DOHH2 (cell line): ENCODE measurements at regions not wholly inside any gene's neighbourhood (a gene's known extent, or its start where the extent isn't known, plus 50 kb on each side); places are given as distances from the start of the nearest gene placed in this dataset.

ENCODE experiments used
- H3F3A ChIP-seq: fragments of 200-600 bp; sonication (generic), shearing (Covaris generic); 2 replicates; pipeline ENCODE4 v1.6.0; 2016; ENCODE audit warnings: antibody characterized with exemption, mild to moderate bottlenecking; ENCODE audit not compliant: control insufficient read depth, insufficient read depth
- H3K27ac ChIP-seq: fragments of 200-600 bp; sonication (generic); 2 replicates; pipeline ENCODE4 v1.5.1; 2014; ENCODE audit warnings: low read depth, mild to moderate bottlenecking, low read length, moderate library complexity
- H3K27me3 ChIP-seq: fragments of 200-600 bp; sonication (generic); 2 replicates; pipeline ENCODE4 v1.6.1; 2014; ENCODE audit warnings: mild to moderate bottlenecking, low read length, mixed read lengths; ENCODE audit not compliant: control insufficient read depth
- H3K36me3 ChIP-seq: fragments of 200-600 bp; sonication (generic); 2 replicates; pipeline ENCODE4 v1.6.1; 2014; ENCODE audit warnings: mild to moderate bottlenecking, low read length, moderate library complexity, mixed read lengths; ENCODE audit not compliant: control insufficient read depth
- H3K4me1 ChIP-seq: fragments of 200-600 bp; sonication (generic); 2 replicates; pipeline ENCODE4 v1.6.1; 2014; ENCODE audit warnings: mild to moderate bottlenecking, low read length, mixed read lengths; ENCODE audit not compliant: control insufficient read depth
- H3K4me2 ChIP-seq: fragments of 200-600 bp; sonication (generic); 2 replicates; pipeline ENCODE4 v1.6.0; 2014; ENCODE audit warnings: mild to moderate bottlenecking, low read length, moderate library complexity
- H3K4me3 ChIP-seq: fragments of 200-600 bp; sonication (generic); 2 replicates; pipeline ENCODE4 v1.5.1; 2014; ENCODE audit warnings: mild to moderate bottlenecking, low read length, mixed read lengths
- H3K79me2 ChIP-seq: fragments of 200-600 bp; sonication (generic); 2 replicates; pipeline ENCODE4 v1.6.1; 2014; ENCODE audit warnings: mild to moderate bottlenecking, low read length, mixed read lengths; ENCODE audit not compliant: control insufficient read depth
- H3K9me2 ChIP-seq: fragments of 200-600 bp; sonication (generic); replicated peaks from 2 replicates; pipeline ENCODE4 v1.6.1; 2014; ENCODE audit warnings: mild to moderate bottlenecking, low read length, mixed read lengths; ENCODE audit not compliant: control insufficient read depth
- H3K9me3 ChIP-seq: fragments of 200-600 bp; sonication (generic); 2 replicates; pipeline ENCODE4 v1.6.1; 2014; ENCODE audit warnings: antibody characterized with exemption, low read length, mixed read lengths; ENCODE audit not compliant: control insufficient read depth, insufficient read depth
- H4K20me1 ChIP-seq: fragments of 200-600 bp; sonication (generic); 2 replicates; pipeline ENCODE4 v1.6.0; 2014; ENCODE audit warnings: low read depth, mild to moderate bottlenecking, antibody characterized with exemption, low read length, moderate library complexity; ENCODE audit not compliant: control insufficient read depth, insufficient read depth
- CTCF ChIP-seq: fragments of 200-600 bp; sonication (generic); IDR thresholded peaks from one replicate; pipeline ENCODE4 v1.5.1; 2014; ENCODE audit warnings: antibody characterized with exemption, mild to moderate bottlenecking, low read depth, low read length; ENCODE audit not compliant: poor library complexity, severe bottlenecking
- EZH2phosphoT487 ChIP-seq: fragments of 200-600 bp; sonication (generic); IDR thresholded peaks from 2 replicates; pipeline ENCODE4 v1.6.1; 2017; ENCODE audit warnings: borderline replicate concordance, mild to moderate bottlenecking, antibody characterized with exemption, low read length, moderate library complexity, mixed read lengths

GRCh38 chr5:178808886-178809285 lies 50.9 kb upstream of the ZNF354B start:
- Histone ChIP-seq H3K4me1 (no peaks in the 10 kb centered on the region), H3F3A (no peaks in the 10 kb centered on the region), H3K4me2 (no peak overlapping the region), H3K4me3 (no peak overlapping the region), H3K9me2 (no peaks in the 10 kb centered on the region), H4K20me1 (no peaks in the 10 kb centered on the region), H3K36me3 (no peaks in the 10 kb centered on the region), H3K27me3 (no peaks in the 10 kb centered on the region), H3K27ac (no peak overlapping the region), H3K9me3 (no peaks in the 10 kb centered on the region), H3K79me2 (no peaks in the 10 kb centered on the region)
- TF ChIP-seq EZH2phosphoT487, result no peak
- no peak for TF ChIP-seq CTCF

- Histone ChIP-seq H3K9me3 (no peaks in the 10 kb centered on the region), H3F3A (no peaks in the 10 kb centered on the region), H3K27me3 (0 out of 2 replicates have a peak, but pooled peaks cover 2% of the 10 kb centered on the region), H3K79me2 (no peaks in the 10 kb centered on the region), H3K36me3 (no peaks in the 10 kb centered on the region), H3K4me1 (no peaks in the 10 kb centered on the region), H4K20me1 (no peaks in the 10 kb centered on the region), H3K9me2 (no peaks in the 10 kb centered on the region), H3K27ac (no peak overlapping the region), H3K4me3 (no peak overlapping the region), H3K4me2 (no peak overlapping the region)
- TF ChIP-seq CTCF, result no peak
- no peak for TF ChIP-seq EZH2phosphoT487
Observed at GRCh38 chr5:178801021-178801420, 58.7 kb upstream of the ZNF354B start.

GRCh38 chr5:178797546-178798440 lies 62.0 kb upstream of the ZNF354B start:
- H3K4me3 ChIP-seq, result no peak overlapping the region
- H4K20me1 ChIP-seq, result no peaks in the 10 kb centered on the region

More at GRCh38 chr5:178797546-178798440, 62.0 kb upstream of the ZNF354B start:
- Histone ChIP-seq H3K36me3 (no peaks in the 10 kb centered on the region), H3K27me3 (0 out of 2 replicates have a peak, but pooled peaks cover 2% of the 10 kb centered on the region), H3K4me2 (no peak overlapping the region), H3K79me2 (no peaks in the 10 kb centered on the region), H3K4me1 (no peaks in the 10 kb centered on the region), H3K27ac (no peak overlapping the region), H3F3A (no peaks in the 10 kb centered on the region), H3K9me3 (no peaks in the 10 kb centered on the region), H3K9me2 (no peaks in the 10 kb centered on the region)
- TF ChIP-seq CTCF (no peak), EZH2phosphoT487 (no peak)
